BLaER1 (cell line): ENCODE measurements at regions not wholly inside any gene's neighbourhood (a gene's known extent, or its start where the extent isn't known, plus 50 kb on each side); places are given as distances from the start of the nearest gene placed in this dataset.

ENCODE experiments used
- H3K27ac ChIP-seq: shearing (Covaris generic); formaldehyde crosslinking; 2 replicates; pipeline ENCODE4 v1.8.1; 2022
- H3K27me3 ChIP-seq: shearing (Covaris generic); formaldehyde crosslinking; 2 replicates; pipeline ENCODE4 v1.8.1; 2022
- H3K36me3 ChIP-seq: shearing (Covaris generic); formaldehyde crosslinking; 2 replicates; pipeline ENCODE4 v1.8.1; 2022
- H3K4me1 ChIP-seq: shearing (Covaris generic); formaldehyde crosslinking; 2 replicates; pipeline ENCODE4 v1.8.1; 2022
- H3K4me2 ChIP-seq: shearing (Covaris generic); formaldehyde crosslinking; 2 replicates; pipeline ENCODE4 v1.8.1; 2022
- H3K4me3 ChIP-seq: shearing (Covaris generic); formaldehyde crosslinking; 2 replicates; pipeline ENCODE4 v1.8.1; 2022
- H3K9ac ChIP-seq: shearing (Covaris generic); formaldehyde crosslinking; 2 replicates; pipeline ENCODE4 v1.8.1; 2022
- H3K9me3 ChIP-seq: shearing (Covaris generic); formaldehyde crosslinking; 2 replicates; pipeline ENCODE4 v1.8.1; 2022
- H4K20me1 ChIP-seq: shearing (Covaris generic); formaldehyde crosslinking; 2 replicates; pipeline ENCODE4 v1.8.1; 2022
- Cebpa-rat ChIP-seq: shearing (Covaris generic); IDR thresholded peaks from 2 replicates; pipeline ENCODE4 v1.8.1; 2022

DNA sequence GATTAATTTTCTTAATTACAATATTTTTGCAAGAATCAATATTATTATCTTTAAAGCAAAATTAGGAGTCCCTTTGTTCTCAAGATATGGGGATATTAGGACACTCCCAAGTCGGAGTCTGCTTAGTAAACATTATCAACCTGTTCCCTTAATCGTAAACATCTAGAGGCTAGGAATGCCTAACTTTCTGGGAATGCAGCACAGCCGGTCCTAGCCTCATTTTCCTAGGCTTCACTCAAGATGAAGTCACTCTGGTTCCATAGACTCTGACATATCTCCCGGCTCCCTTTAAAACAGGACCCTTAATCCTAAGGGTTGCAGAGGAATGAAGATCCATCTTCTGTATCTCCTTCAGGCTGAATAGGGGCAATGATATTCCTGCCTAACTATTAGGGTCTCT is 367.6 kb downstream of the GPM6A start:
- H3K4me2 ChIP-seq, result no peak overlapping the region
- H3K4me3 ChIP-seq, result no peak overlapping the region
- H3K9ac ChIP-seq, result no peak overlapping the region
- no peaks in the 10 kb centered on the region for H3K4me1 ChIP-seq
- no peak overlapping the region for H3K27ac ChIP-seq
- no peak for TF ChIP-seq Cebpa-rat
- no peaks in the 10 kb centered on the region for H3K36me3 ChIP-seq
- H3K27me3 ChIP-seq, result no peaks in the 10 kb centered on the region
- H4K20me1 ChIP-seq, result no peaks in the 10 kb centered on the region
- no peaks in the 10 kb centered on the region for H3K9me3 ChIP-seq

DNA sequence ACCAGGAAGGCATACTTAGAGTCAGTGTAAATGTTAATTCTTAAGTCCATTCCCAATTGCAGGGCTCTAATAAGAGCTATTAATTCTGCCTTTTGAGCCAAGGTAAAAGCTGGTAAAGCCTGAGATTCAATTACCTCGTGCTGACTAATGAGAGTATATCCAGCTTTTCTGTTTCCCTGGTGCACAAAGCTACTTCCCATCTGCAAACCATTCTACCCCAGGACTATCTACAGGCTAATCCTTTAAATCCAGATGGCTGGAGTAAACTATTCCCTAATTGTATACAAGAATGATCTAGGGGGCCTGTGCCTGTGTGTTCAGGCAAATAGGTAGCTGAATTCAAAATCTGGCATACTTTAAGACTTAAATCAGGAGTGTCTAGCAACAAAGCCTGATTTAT is 365.0 kb downstream of the GPM6A start:
- Histone ChIP-seq H3K36me3 (no peaks in the 10 kb centered on the region), H3K9ac (no peak overlapping the region), H3K4me3 (no peak overlapping the region), H3K9me3 (no peaks in the 10 kb centered on the region), H3K27ac (no peak overlapping the region), H4K20me1 (no peaks in the 10 kb centered on the region), H3K4me1 (no peaks in the 10 kb centered on the region), H3K27me3 (no peaks in the 10 kb centered on the region), H3K4me2 (no peak overlapping the region)
- TF ChIP-seq Cebpa-rat, result no peak

GRCh38 chr4:175450446-175450845 is 361.6 kb downstream of the GPM6A start:
- H3K27me3 ChIP-seq, result no peaks in the 10 kb centered on the region
- no peak overlapping the region for H3K4me3 ChIP-seq
- H3K4me1 ChIP-seq, result no peaks in the 10 kb centered on the region
- no peak overlapping the region for H3K4me2 ChIP-seq
- TF ChIP-seq Cebpa-rat, result no peak
- H3K27ac ChIP-seq, result no peak overlapping the region
- H3K9ac ChIP-seq, result no peak overlapping the region
- H3K36me3 ChIP-seq, result no peaks in the 10 kb centered on the region; the same call in 1 of the 2 replicates
- peaks cover 6% of the 10 kb centered on the region for H3K9me3 ChIP-seq
- H4K20me1 ChIP-seq, result no peaks in the 10 kb centered on the region

DNA sequence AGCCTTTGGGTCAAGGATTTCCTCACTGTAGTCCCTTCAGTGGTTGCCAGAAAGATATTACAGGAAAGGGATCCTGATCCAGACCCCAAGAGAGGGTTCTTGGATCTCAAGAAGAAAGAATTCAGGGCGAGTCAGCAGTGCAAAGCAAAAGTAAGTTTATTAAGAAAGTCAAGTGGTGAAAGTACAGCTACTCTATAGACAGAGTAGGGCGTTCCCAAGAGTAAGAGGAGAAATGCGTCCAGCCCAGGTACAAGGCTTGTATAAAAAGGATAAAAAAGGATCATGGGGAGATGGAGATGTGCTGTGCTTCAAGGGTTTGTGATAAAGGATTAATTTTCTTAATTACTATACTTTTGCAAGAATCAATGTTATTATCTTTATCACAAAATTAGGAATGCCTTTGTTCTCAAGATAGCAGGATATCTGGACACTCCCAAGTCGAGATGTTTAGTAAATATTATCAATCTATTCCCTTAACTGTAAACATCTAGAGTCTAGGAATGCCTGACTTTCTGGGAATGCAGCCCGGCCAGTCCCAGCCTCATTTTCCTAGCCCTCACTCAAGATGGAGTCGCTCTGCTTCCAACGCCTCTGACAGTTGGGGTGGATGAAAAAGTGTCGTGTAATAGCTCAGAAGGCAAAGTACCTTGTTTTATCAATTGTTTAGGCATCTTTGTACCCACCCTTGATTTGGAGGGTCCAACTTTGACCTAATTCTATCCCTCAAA is 360.7 kb downstream of the GPM6A start:
- H3K27ac ChIP-seq, result no peak overlapping the region

GRCh38 chr4:175453456-175453855 is 358.6 kb downstream of the GPM6A start:
- no peaks in the 10 kb centered on the region; the same call in 1 of the 2 replicates for H3K36me3 ChIP-seq
- TF ChIP-seq Cebpa-rat, result no peak
- H3K9me3 ChIP-seq, result peaks cover 13% of the 10 kb centered on the region
- H3K4me1 ChIP-seq, result no peaks in the 10 kb centered on the region
- no peak overlapping the region for H3K27ac ChIP-seq
- no peaks in the 10 kb centered on the region for H4K20me1 ChIP-seq
- no peak overlapping the region for H3K4me2 ChIP-seq
- H3K4me3 ChIP-seq, result no peak overlapping the region
- H3K9ac ChIP-seq, result no peak overlapping the region
- H3K27me3 ChIP-seq, result no peaks in the 10 kb centered on the region

More for the DNA sequence above, 360.7 kb downstream of the GPM6A start:
- H3K36me3 ChIP-seq, result no peaks in the 10 kb centered on the region; the same call in 1 of the 2 replicates
- H3K9me3 ChIP-seq, result peaks cover 10% of the 10 kb centered on the region
- no peak for TF ChIP-seq Cebpa-rat
- H3K4me2 ChIP-seq, result no peak overlapping the region
- H3K4me3 ChIP-seq, result no peak overlapping the region
- H4K20me1 ChIP-seq, result no peaks in the 10 kb centered on the region
- H3K27me3 ChIP-seq, result no peaks in the 10 kb centered on the region
- H3K4me1 ChIP-seq, result no peaks in the 10 kb centered on the region
- H3K9ac ChIP-seq, result no peak overlapping the region

GRCh38 chr4:175456131-175456530 is 355.9 kb downstream of the GPM6A start:
- H3K4me2 ChIP-seq, result no peak overlapping the region
- no peak overlapping the region for H3K4me3 ChIP-seq
- no peaks in the 10 kb centered on the region for H4K20me1 ChIP-seq
- no peak overlapping the region for H3K27ac ChIP-seq
- no peaks in the 10 kb centered on the region; the same call in 1 of the 2 replicates for H3K36me3 ChIP-seq
- no peak for TF ChIP-seq Cebpa-rat
- H3K9me3 ChIP-seq, result peaks cover 13% of the 10 kb centered on the region
- H3K27me3 ChIP-seq, result no peaks in the 10 kb centered on the region
- H3K4me1 ChIP-seq, result peaks cover 14% of the 10 kb centered on the region
- no peak overlapping the region for H3K9ac ChIP-seq

DNA sequence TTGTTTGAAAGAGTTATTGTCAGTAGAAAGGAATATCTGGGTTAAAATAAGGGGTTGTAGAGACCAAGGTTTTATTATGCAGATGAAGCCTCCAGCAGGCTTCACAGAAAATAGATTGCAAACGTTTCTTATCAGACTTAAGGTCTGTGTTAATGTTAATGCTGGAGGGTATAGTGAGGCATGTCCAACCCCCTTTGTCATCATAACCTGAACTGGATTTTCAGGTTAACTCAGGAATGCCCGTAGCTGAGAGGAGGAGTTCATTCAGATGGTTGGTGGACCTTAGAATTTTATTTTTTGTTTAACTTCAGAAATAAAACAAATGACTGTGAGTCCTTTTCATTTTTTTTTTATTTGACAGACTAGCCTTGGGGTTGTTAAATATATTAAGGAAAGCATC is 354.1 kb downstream of the GPM6A start:
- peaks cover 14% of the 10 kb centered on the region for H3K4me1 ChIP-seq
- H3K4me3 ChIP-seq, result no peak overlapping the region
- no peak overlapping the region for H3K27ac ChIP-seq
- no peaks in the 10 kb centered on the region for H4K20me1 ChIP-seq
- no peak overlapping the region for H3K9ac ChIP-seq
- peaks cover 13% of the 10 kb centered on the region for H3K9me3 ChIP-seq
- no peaks in the 10 kb centered on the region for H3K27me3 ChIP-seq
- no peak overlapping the region for H3K4me2 ChIP-seq
- no peaks in the 10 kb centered on the region; the same call in 1 of the 2 replicates for H3K36me3 ChIP-seq
- no peak for TF ChIP-seq Cebpa-rat

DNA sequence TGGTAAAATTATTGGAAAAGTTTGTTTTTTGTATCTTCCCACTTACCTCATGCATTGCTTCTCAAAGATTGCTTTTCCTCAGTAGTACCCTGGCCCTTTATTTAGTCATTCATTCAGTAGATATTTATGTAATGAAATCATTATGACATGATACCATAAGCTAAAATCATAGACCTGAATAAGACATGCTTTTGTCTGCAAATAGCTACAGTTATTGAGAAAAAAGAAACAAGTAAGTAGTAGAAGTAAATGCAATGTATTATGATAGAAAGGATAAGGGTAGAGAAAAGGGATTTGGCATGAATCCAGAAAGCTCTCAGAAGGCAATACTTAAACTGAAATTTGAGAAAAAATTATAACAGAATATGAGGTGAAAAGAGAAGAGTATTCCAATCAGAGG is 352.5 kb downstream of the GPM6A start:
- Histone ChIP-seq H3K4me2 (0 out of 2 replicates have a peak overlapping the region, but pooled peaks have one; percentile 20), H3K27me3 (no peaks in the 10 kb centered on the region), H3K36me3 (no peaks in the 10 kb centered on the region; the same call in 1 of the 2 replicates), H3K9ac (no peak overlapping the region), H3K4me1 (peaks cover 14% of the 10 kb centered on the region), H3K4me3 (no peak overlapping the region), H3K27ac (no peak overlapping the region), H3K9me3 (peaks cover 13% of the 10 kb centered on the region), H4K20me1 (no peaks in the 10 kb centered on the region)
- TF ChIP-seq Cebpa-rat, result no peak

GRCh38 chr4:175460414-175460813 is 351.6 kb downstream of the GPM6A start:
- H3K4me1 ChIP-seq, result peaks cover 14% of the 10 kb centered on the region

DNA sequence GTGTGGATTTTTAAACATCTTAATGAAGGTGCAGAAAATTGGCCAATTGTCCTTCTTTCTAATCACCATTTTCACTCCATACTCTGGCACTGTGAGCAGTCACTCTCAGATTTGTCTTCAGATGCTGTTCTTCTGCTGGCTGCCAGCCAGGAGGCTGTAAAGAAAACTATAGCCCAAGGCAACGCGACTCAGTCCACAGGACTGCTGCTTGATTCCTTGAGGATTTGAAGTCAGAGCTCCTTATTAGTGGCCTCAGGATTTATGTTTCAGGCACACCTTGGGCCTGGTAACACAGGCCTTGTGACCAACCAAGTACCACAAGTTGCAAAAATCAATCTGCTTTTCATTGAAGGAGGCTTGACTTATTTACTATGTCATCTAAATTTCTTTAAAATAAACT is 342.6 kb downstream of the GPM6A start:
- Histone ChIP-seq H3K9ac (no peak overlapping the region), H3K4me3 (no peak overlapping the region), H3K27me3 (no peaks in the 10 kb centered on the region), H3K36me3 (no peaks in the 10 kb centered on the region), H3K9me3 (peaks cover 10% of the 10 kb centered on the region; the same call in 1 of the 2 replicates), H3K27ac (no peak overlapping the region), H4K20me1 (no peaks in the 10 kb centered on the region), H3K4me2 (no peak overlapping the region), H3K4me1 (no peaks in the 10 kb centered on the region)
- no peak for TF ChIP-seq Cebpa-rat

More at GRCh38 chr4:175460414-175460813, 351.6 kb downstream of the GPM6A start:
- no peaks in the 10 kb centered on the region for H3K36me3 ChIP-seq
- TF ChIP-seq Cebpa-rat, result no peak
- H3K9ac ChIP-seq, result no peak overlapping the region
- H3K27me3 ChIP-seq, result no peaks in the 10 kb centered on the region
- H3K27ac ChIP-seq, result no peak overlapping the region
- peaks cover 8% of the 10 kb centered on the region for H3K9me3 ChIP-seq
- no peaks in the 10 kb centered on the region for H4K20me1 ChIP-seq
- H3K4me3 ChIP-seq, result no peak overlapping the region
- H3K4me2 ChIP-seq, result peak overlapping the region; percentile 37; the same call in 1 of the 2 replicates
